IMR-90 (cell line): ENCODE measurements at regions not wholly inside any gene's neighbourhood (a gene's known extent, or its start where the extent isn't known, plus 50 kb on each side); places are given as distances from the start of the nearest gene placed in this dataset.
A peak's percentile ranks its signal among the peaks of the same experiment; 100 is the strongest.

ENCODE experiments used
- ATAC-seq: fragments of 200-7000 bp; cut with Tn5 transposase; 2 replicates; pipeline ENCODE4 v1.9.1; 2020; ENCODE audit warnings: low read depth, mild to moderate bottlenecking, moderate library complexity
- BruUV-seq: library from RNA; stranded (reverse); fragments of 400-500 nt; replicated peaks from 2 replicates; lab custom pipeline; 2021; lab: Mats Ljungman, UMichigan
- CTCF ChIA-PET: fragments of 300-600 bp; formaldehyde crosslinking; extraction: SDS; loops from one replicate; lab custom pipeline; 2021; ENCODE audit warnings: antibody characterized with exemption; lab: Yijun Ruan, JAX
- POLR2A ChIA-PET: fragments of 300-600 bp; sonication (Branson Sonifier 250); formaldehyde crosslinking; loops from one replicate; lab custom pipeline; 2022; ENCODE audit warnings: antibody characterized with exemption; ENCODE audit not compliant: unreplicated experiment; lab: Charles Lee
- DNase-seq: peaks from one replicate; pipeline ENCODE4 v3.0.0; 2013
- H2AFZ ChIP-seq: replicated peaks from 2 replicates; pipeline ENCODE3; 2013; ENCODE audit warnings: low read length, mild to moderate bottlenecking; ENCODE audit not compliant: poor library complexity
- H2AK5ac ChIP-seq: 2 replicates; pipeline ENCODE4 v1.6.1; 2013; ENCODE audit warnings: low read depth, low read length, inconsistent platforms
- H2AK9ac ChIP-seq: replicated peaks from 2 replicates; pipeline ENCODE3; 2013; ENCODE audit warnings: mild to moderate bottlenecking, low read depth, low read length, moderate library complexity; ENCODE audit not compliant: poor library complexity
- H2BK120ac ChIP-seq: 2 replicates; pipeline ENCODE4 v1.6.1; 2013; ENCODE audit warnings: low read depth, low read length, inconsistent platforms
- H2BK15ac ChIP-seq: 3 replicates; pipeline ENCODE4 v1.6.1; 2013; ENCODE audit warnings: low read depth, low read length, inconsistent platforms
- H2BK20ac ChIP-seq: 2 replicates; pipeline ENCODE4 v1.6.1; 2013; ENCODE audit warnings: low read depth, mild to moderate bottlenecking, inconsistent platforms, low read length, moderate library complexity
- H2BK5ac ChIP-seq: 2 replicates; pipeline ENCODE4 v1.6.1; 2013; ENCODE audit warnings: mild to moderate bottlenecking, low read depth, low read length, inconsistent platforms; ENCODE audit not compliant: poor library complexity, severe bottlenecking
- H3K14ac ChIP-seq: replicated peaks from 2 replicates; pipeline ENCODE4 v1.6.1; 2013; ENCODE audit warnings: low read depth, low read length, inconsistent platforms
- H3K18ac ChIP-seq: 2 replicates; pipeline ENCODE4 v1.6.1; 2013; ENCODE audit warnings: low read depth, low read length, control low read depth
- H3K23ac ChIP-seq: 2 replicates; pipeline ENCODE4 v1.6.1; 2013; ENCODE audit warnings: low read depth, low read length, inconsistent platforms
- H3K27ac ChIP-seq: 2 replicates; pipeline ENCODE4 v1.5.1; 2013; ENCODE audit warnings: mild to moderate bottlenecking, control low read depth, low read length; ENCODE audit not compliant: insufficient read depth
- H3K27me3 ChIP-seq: 2 replicates; pipeline ENCODE4 v1.6.1; 2013; ENCODE audit warnings: low read length; ENCODE audit not compliant: control insufficient read depth, insufficient read depth
- H3K36me3 ChIP-seq: 2 replicates; pipeline ENCODE4 v1.6.1; 2013; ENCODE audit warnings: low read length, mixed read lengths; ENCODE audit not compliant: control insufficient read depth, insufficient read depth
- H3K4ac ChIP-seq: 2 replicates; pipeline ENCODE4 v1.6.1; 2013; ENCODE audit warnings: low read depth, low read length, inconsistent platforms
- H3K4me1 ChIP-seq: 2 replicates; pipeline ENCODE4 v1.6.1; 2013; ENCODE audit warnings: low read length, mixed read lengths; ENCODE audit not compliant: control insufficient read depth, insufficient read depth
- H3K4me2 ChIP-seq: 2 replicates; pipeline ENCODE4 v1.6.1; 2013; ENCODE audit warnings: low read depth, mild to moderate bottlenecking, control low read depth, low read length, moderate library complexity
- H3K4me3 ChIP-seq: 2 replicates; pipeline ENCODE4 v1.5.1; 2013; ENCODE audit warnings: low read depth, mild to moderate bottlenecking, control low read depth, low read length, moderate library complexity; ENCODE audit not compliant: insufficient read depth
- H3K56ac ChIP-seq: 2 replicates; pipeline ENCODE4 v1.6.1; 2013; ENCODE audit warnings: low read length, inconsistent platforms; ENCODE audit not compliant: insufficient read depth; ENCODE audit errors: extremely low read depth
- H3K79me1 ChIP-seq, 2 experiments: 2 replicates each; pipeline ENCODE4 v1.6.1; 2013; ENCODE audit warnings: low read length in 2 of 2, inconsistent platforms in 1 of 2, low read depth in 1 of 2
- H3K9ac ChIP-seq: 2 replicates; pipeline ENCODE4 v1.6.1; 2013; ENCODE audit warnings: low read depth, low read length, control low read depth
- H3K9me1 ChIP-seq: 2 replicates; pipeline ENCODE4 v1.6.1; 2013; ENCODE audit warnings: low read length, inconsistent platforms; ENCODE audit not compliant: insufficient read depth
- H3K9me3 ChIP-seq: 2 replicates; pipeline ENCODE4 v1.6.1; 2013; ENCODE audit warnings: low read length; ENCODE audit not compliant: control insufficient read depth, insufficient read depth
- H4K20me1 ChIP-seq: 2 replicates; pipeline ENCODE4 v1.6.1; 2013; ENCODE audit warnings: low read length, inconsistent platforms; ENCODE audit not compliant: insufficient read depth
- H4K5ac ChIP-seq: 2 replicates; pipeline ENCODE4 v1.6.1; 2013; ENCODE audit warnings: mild to moderate bottlenecking, low read depth, low read length, control low read depth
- H4K8ac ChIP-seq, 2 experiments: 2 replicates each; pipeline ENCODE4 v1.6.1; 2013; ENCODE audit warnings: low read depth in 2 of 2, low read length in 2 of 2, control low read depth in 1 of 2, inconsistent platforms in 1 of 2
- H4K91ac ChIP-seq: 2 replicates; pipeline ENCODE4 v1.6.1; 2013; ENCODE audit warnings: low read depth, low read length, inconsistent platforms; ENCODE audit not compliant: insufficient read depth
- BHLHE40 ChIP-seq: fragments of 150-350 bp; IDR thresholded peaks from 2 replicates; pipeline ENCODE4 v1.6.1; 2016; ENCODE audit warnings: mild to moderate bottlenecking, low read depth, low read length
- CHD1 ChIP-seq: IDR thresholded peaks from 2 replicates; pipeline ENCODE4 v1.6.1; 2012; ENCODE audit warnings: low read depth, low read length, improper control_type of control experiment
- CTCF ChIP-seq: conservative IDR thresholded peaks from 2 replicates; pipeline ENCODE4 v1.5.1; 2012; ENCODE audit warnings: mild to moderate bottlenecking, low read depth, low read length, improper control_type of control experiment
- ELK1 ChIP-seq: fragments of 150-350 bp; IDR thresholded peaks from 2 replicates; pipeline ENCODE4 v1.6.1; 2016; ENCODE audit warnings: low read depth, mild to moderate bottlenecking, low read length, moderate library complexity, borderline replicate concordance
- FOS ChIP-seq: fragments of 150-350 bp; IDR thresholded peaks from 2 replicates; pipeline ENCODE4 v1.6.1; 2016; ENCODE audit warnings: low read depth, low read length
- MAFK ChIP-seq: IDR thresholded peaks from 2 replicates; pipeline ENCODE4 v1.6.1; 2012; ENCODE audit warnings: low read depth, low read length, improper control_type of control experiment
- MAZ ChIP-seq: IDR thresholded peaks from 2 replicates; pipeline ENCODE4 v1.6.1; 2012; ENCODE audit warnings: low read depth, mild to moderate bottlenecking, low read length, improper control_type of control experiment, moderate library complexity, borderline replicate concordance
- MXI1 ChIP-seq: IDR thresholded peaks from 2 replicates; pipeline ENCODE4 v1.6.1; 2012; ENCODE audit warnings: low read depth, mild to moderate bottlenecking, low read length, moderate library complexity, borderline replicate concordance
- NFE2L2 ChIP-seq: fragments of 150-350 bp; IDR thresholded peaks from 2 replicates; pipeline ENCODE4 v1.6.1; 2016; ENCODE audit warnings: low read depth, mild to moderate bottlenecking, low read length
- POLR2A ChIP-seq: IDR thresholded peaks from 2 replicates; pipeline ENCODE4 v1.6.1; 2012; ENCODE audit warnings: mild to moderate bottlenecking, low read depth, low read length
- RAD21 ChIP-seq: IDR thresholded peaks from 2 replicates; pipeline ENCODE4 v1.6.1; 2012; ENCODE audit warnings: low read length, improper control_type of control experiment
- RCOR1 ChIP-seq: IDR thresholded peaks from 2 replicates; pipeline ENCODE4 v1.6.1; 2012; ENCODE audit warnings: mild to moderate bottlenecking, low read length, improper control_type of control experiment; ENCODE audit not compliant: insufficient replicate concordance
- SMC3 ChIP-seq: fragments of 150-350 bp; IDR thresholded peaks from 2 replicates; pipeline ENCODE4 v1.6.1; 2016; ENCODE audit warnings: low read depth, mild to moderate bottlenecking, antibody characterized with exemption, low read length, moderate library complexity
- WGBS, 2 experiments: methylation state at CpG; one replicate each; pipeline versions ENCODE4 v1.1.5 to v1.1.7; 2013; ENCODE audit warnings: missing lambda C conversion rate in 2 of 2; ENCODE audit not compliant: insufficient read length in 1 of 2; ENCODE audit errors: extremely low coverage in 2 of 2; 5-methylcytosine and 5-hydroxymethylcytosine counted together
- dilution Hi-C: fragments of 300-500 bp; cut with HindIII; formaldehyde crosslinking; loops from one replicate; pipeline ENCODE4 v1.14.3; 2018; ENCODE audit warnings: low sequenced_read_pairs; ENCODE audit not compliant: unreplicated experiment
- in situ Hi-C: fragments of 300-500 bp; cut with MboI; formaldehyde crosslinking; loops from 3 replicates; pipeline ENCODE4 v1.14.3; 2019; ENCODE audit warnings: low sequenced_read_pairs, inconsistent platforms, mixed read lengths
- intact Hi-C: fragments of 100-400 bp; cut with micrococcal nuclease; formaldehyde crosslinking; loops from 2 replicates; pipeline ENCODE4 v1.10.0; 2022

GRCh38 chrX:96435378-96436035 is 249.1 kb upstream of the DIAPH2 start:
- Histone ChIP-seq H3K4me3 (no peak overlapping the region), H3K79me1 (no peaks in the 10 kb centered on the region), H4K8ac (no peak overlapping the region), H2AK5ac (no peak overlapping the region), H3K9me3 (no peaks in the 10 kb centered on the region), H3K27me3 (no peaks in the 10 kb centered on the region), H3K14ac (no peak overlapping the region), H3K4me1 (peaks cover 3% of the 10 kb centered on the region; the same call in 1 of the 2 replicates), H4K5ac (no peak overlapping the region), H2BK15ac (no peak overlapping the region), H3K9me1 (no peaks in the 10 kb centered on the region), H3K9ac (no peak overlapping the region), H3K56ac (peak overlapping the region; percentile 73; the same call in 1 of the 2 replicates), H2AFZ (no peak overlapping the region), H2BK5ac (peak overlapping the region; percentile 59), H3K36me3 (no peaks in the 10 kb centered on the region), H3K4me2 (no peak overlapping the region), H3K18ac (peak overlapping the region; percentile 75; the same call in 1 of the 2 replicates), H4K20me1 (no peaks in the 10 kb centered on the region), H3K23ac (peak overlapping the region; percentile 70; the same call in 1 of the 2 replicates), H3K27ac (0 out of 2 replicates have a peak overlapping the region, but pooled peaks have one; percentile 35), H2BK120ac (peak overlapping the region; percentile 55), H4K91ac (no peak overlapping the region), H2AK9ac (no peak overlapping the region), H3K4ac (peak overlapping the region; percentile 29; the same call in 1 of the 2 replicates), H2BK20ac (peak overlapping the region; percentile 42; the same call in 1 of the 2 replicates)
- DNase-seq (peak; percentile 13), ATAC-seq (no peak)
- POLR2A ChIA-PET: interaction anchor here (0.6 kb wide), 1 partner anchor 226 kb away, joined by 5 read pairs; no protein-coding TSS in a partner anchor
- in situ Hi-C loops: no loop called here
- intact Hi-C loops: no loop called here
- WGBS, 2 experiments: no CpG with 5 or more reads among the region's 2 CpGs
- no TSS peak for BruUV-seq
- TF ChIP-seq RCOR1 (no peak), MAZ (no peak), BHLHE40 (no peak), ELK1 (no peak), MAFK (no peak), NFE2L2 (no peak), CTCF (no peak), FOS (no peak), POLR2A (no peak), CHD1 (no peak), RAD21 (no peak), MXI1 (no peak), SMC3 (no peak)
- dilution Hi-C loops: no loop called here
- CTCF ChIA-PET: no interaction called here
